Astrocyte (in vitro differentiated cells and primary cell): ENCODE measurements at regions not wholly inside any gene's neighbourhood (a gene's known extent, or its start where the extent isn't known, plus 50 kb on each side); places are given as distances from the start of the nearest gene placed in this dataset.

ENCODE experiments used
- CTCF ChIP-seq: IDR thresholded peaks from 2 replicates; pipeline ENCODE4 v1.5.1; 2011; ENCODE audit warnings: low read depth, mild to moderate bottlenecking, inconsistent platforms, low read length, moderate library complexity; ENCODE audit not compliant: insufficient read depth
- EZH2 ChIP-seq: IDR thresholded peaks from 2 replicates; pipeline ENCODE4 v1.6.1; 2012; ENCODE audit warnings: mild to moderate bottlenecking, low read length, inconsistent platforms; ENCODE audit not compliant: insufficient read depth

GRCh38 chr1:177669161-177669560, 300.7 kb downstream of the SEC16B start:
- TF ChIP-seq EZH2 = no peak
- no peak for TF ChIP-seq CTCF
